ENCODE measurements at regions not wholly inside any gene's neighbourhood (a gene's known extent, or its start where the extent isn't known, plus 50 kb on each side); places are given as distances from the start of the nearest gene placed in this dataset.

- intact Hi-C loops (cut with micrococcal nuclease): no loop called here
- H3K27ac Mint-ChIP-seq: no peak overlapping the region
- no peaks in the 10 kb centered on the region for H3K4me1 Mint-ChIP-seq
- no peaks in the 10 kb centered on the region for H3K4me1 ChIP-seq (ENCODE audit: control insufficient read depth in 2 of 2, insufficient read depth in 2 of 2, low read length in 2 of 2)
- H3K4me3 ChIP-seq (ENCODE audit: low read length): no peak overlapping the region
- CTCF ChIA-PET: no interaction called here
- ATAC-seq: no peak
- no peak for DNase-seq
- no peaks in the 10 kb centered on the region for H3K27me3 ChIP-seq (ENCODE audit: control insufficient read depth in 2 of 2, insufficient read depth in 2 of 2, low read length in 2 of 2)
- H3K27me3 Mint-ChIP-seq: peaks cover 0 to 5% (median 0%) of the 10 kb centered on the region in 5 donors
- H3K9me3 ChIP-seq (ENCODE audit: control insufficient read depth in 2 of 3, low read length in 3 of 3): no peaks in the 10 kb centered on the region
- H3K27ac ChIP-seq (ENCODE audit: low read depth, low read length): no peak overlapping the region
- POLR2A ChIA-PET: no interaction called here
- H3K36me3 Mint-ChIP-seq: no peaks in the 10 kb centered on the region
- no peak overlapping the region for H3K4me3 Mint-ChIP-seq
- peaks cover 0 to 13% (median 0%) of the 10 kb centered on the region in 11 donors for H3K9me3 Mint-ChIP-seq
- no peaks in the 10 kb centered on the region for H3K36me3 ChIP-seq (ENCODE audit: control insufficient read depth in 2 of 3, insufficient read depth in 3 of 3, low read length in 3 of 3)
Measured at GRCh38 chr3:157819270-157820156, 286.7 kb downstream of the SHOX2 start.

- peaks cover 0 to 12% (median 0%) of the 10 kb centered on the region in 11 donors for H3K9me3 Mint-ChIP-seq
- no peak for ATAC-seq
- no peak overlapping the region for H3K27ac ChIP-seq (ENCODE audit: low read depth, low read length)
- POLR2A ChIA-PET: no interaction called here
- H3K9me3 ChIP-seq (ENCODE audit: control insufficient read depth in 2 of 3, low read length in 3 of 3): no peaks in the 10 kb centered on the region
- H3K36me3 ChIP-seq (ENCODE audit: control insufficient read depth in 2 of 3, insufficient read depth in 3 of 3, low read length in 3 of 3): no peaks in the 10 kb centered on the region
- no peaks in the 10 kb centered on the region for H3K4me1 Mint-ChIP-seq
- no peaks in the 10 kb centered on the region for H3K4me1 ChIP-seq (ENCODE audit: control insufficient read depth in 2 of 2, insufficient read depth in 2 of 2, low read length in 2 of 2)
- CTCF ChIA-PET: no interaction called here
- H3K27ac Mint-ChIP-seq: no peak overlapping the region
- no peaks in the 10 kb centered on the region for H3K36me3 Mint-ChIP-seq
- peaks cover 0 to 4% (median 0%) of the 10 kb centered on the region in 5 donors for H3K27me3 Mint-ChIP-seq
- H3K4me3 ChIP-seq (ENCODE audit: low read length): no peak overlapping the region
- DNase-seq: no peak
- no peaks in the 10 kb centered on the region for H3K27me3 ChIP-seq (ENCODE audit: control insufficient read depth in 2 of 2, insufficient read depth in 2 of 2, low read length in 2 of 2)
- intact Hi-C loops (cut with micrococcal nuclease): no loop called here
- no peak overlapping the region for H3K4me3 Mint-ChIP-seq
Measured at GRCh38 chr3:157816896-157817295, 289.3 kb downstream of the SHOX2 start.

DNA sequence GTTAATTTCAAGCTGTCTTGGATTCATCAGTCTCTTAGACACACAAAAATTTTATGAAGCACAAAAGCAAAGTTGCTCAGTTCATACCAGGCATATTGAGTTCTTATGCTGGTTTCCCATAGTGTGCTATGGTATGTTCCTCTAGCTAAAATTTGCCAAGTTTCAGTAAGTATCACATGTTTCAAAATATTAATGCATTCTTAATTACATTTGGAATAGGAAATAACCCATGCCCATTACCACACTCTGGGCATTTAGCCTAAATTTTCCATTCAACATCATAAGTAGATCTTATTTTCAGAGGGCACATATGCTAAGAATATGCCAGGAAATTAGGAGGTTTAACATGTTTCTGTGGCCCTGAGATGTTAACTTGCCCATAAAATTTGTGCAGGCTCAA lies 289.9 kb downstream of the SHOX2 start:
- DNase-seq (no peak), ATAC-seq (no peak)
- H3K9me3 ChIP-seq (ENCODE audit: control insufficient read depth in 2 of 3, low read length in 3 of 3): no peaks in the 10 kb centered on the region
- no peaks in the 10 kb centered on the region for H3K36me3 ChIP-seq (ENCODE audit: control insufficient read depth in 2 of 3, insufficient read depth in 3 of 3, low read length in 3 of 3)
- no peaks in the 10 kb centered on the region for H3K27me3 ChIP-seq (ENCODE audit: control insufficient read depth in 2 of 2, insufficient read depth in 2 of 2, low read length in 2 of 2)
- Mint-ChIP-seq H3K4me3 (no peak overlapping the region), H3K4me1 (no peaks in the 10 kb centered on the region), H3K27ac (no peak overlapping the region), H3K27me3 (peaks cover 0 to 4% (median 0%) of the 10 kb centered on the region in 5 donors), H3K36me3 (no peaks in the 10 kb centered on the region), H3K9me3 (peaks cover 0 to 6% (median 0%) of the 10 kb centered on the region in 11 donors)
- CTCF ChIA-PET: no interaction called here
- no peak overlapping the region for H3K27ac ChIP-seq (ENCODE audit: low read depth, low read length)
- intact Hi-C loops (cut with micrococcal nuclease): no loop called here
- POLR2A ChIA-PET: no interaction called here
- no peaks in the 10 kb centered on the region for H3K4me1 ChIP-seq (ENCODE audit: control insufficient read depth in 2 of 2, insufficient read depth in 2 of 2, low read length in 2 of 2)
- H3K4me3 ChIP-seq (ENCODE audit: low read length): no peak overlapping the region

DNA sequence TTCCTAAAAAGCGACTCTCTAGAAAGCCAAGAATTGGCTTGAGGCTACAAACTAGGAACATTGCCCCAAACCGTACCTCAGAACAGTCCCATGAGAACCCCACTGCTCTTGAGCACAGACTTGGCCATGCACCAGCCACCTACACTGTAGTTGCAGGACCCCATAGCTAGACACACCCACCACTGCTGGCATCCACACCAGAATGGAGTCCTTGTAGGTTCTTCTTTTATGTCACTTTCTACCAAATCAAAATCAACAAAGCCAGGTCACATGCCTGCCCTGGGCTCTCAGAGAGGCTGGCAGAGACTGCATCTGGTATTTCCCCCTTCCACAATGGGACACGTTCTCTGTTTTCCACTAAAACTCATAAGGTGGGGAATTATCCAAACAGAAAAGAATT lies 290.5 kb downstream of the SHOX2 start:
- peaks cover 0 to 4% (median 0%) of the 10 kb centered on the region in 5 donors for H3K27me3 Mint-ChIP-seq

DNA sequence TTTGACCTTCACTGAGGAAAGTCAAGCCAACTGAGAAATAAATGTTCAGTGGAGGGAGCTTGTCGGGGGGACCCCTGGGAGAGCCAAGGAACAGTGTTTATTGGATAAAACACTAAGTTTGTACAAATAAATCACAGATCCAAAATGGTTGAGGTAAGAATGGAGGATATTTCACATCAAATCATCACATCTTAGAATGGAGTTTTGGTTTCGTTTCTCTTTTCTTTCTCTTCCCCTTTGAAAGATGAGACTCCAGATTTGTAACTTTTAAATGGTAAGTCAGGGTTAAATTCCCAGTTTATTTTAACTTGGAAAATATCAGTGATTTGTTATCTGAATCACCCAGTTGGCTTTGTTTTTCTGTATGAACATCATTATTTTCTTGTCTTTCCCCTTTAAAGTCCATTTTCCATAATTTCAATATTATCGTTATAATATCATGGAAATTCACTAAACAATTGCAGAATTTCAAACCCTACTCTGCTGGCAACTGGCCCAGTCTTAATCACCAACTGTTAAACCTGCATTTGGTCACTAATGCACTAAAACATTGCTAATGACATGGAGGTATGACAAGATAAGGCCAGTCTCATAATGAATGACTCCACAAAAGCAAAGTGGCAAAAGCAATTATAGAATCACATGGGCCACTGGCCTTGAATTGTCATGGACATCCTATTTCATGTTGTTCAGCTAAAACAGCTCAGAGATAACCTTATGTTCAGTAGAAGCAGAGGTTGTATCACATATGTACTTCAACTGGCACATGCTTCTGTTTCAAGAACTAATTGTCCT lies 295.1 kb downstream of the SHOX2 start:
- CTCF ChIA-PET: no interaction called here
- Mint-ChIP-seq H3K36me3 (no peaks in the 10 kb centered on the region), H3K4me3 (no peak overlapping the region), H3K27me3 (no peaks in the 10 kb centered on the region), H3K27ac (no peak overlapping the region), H3K9me3 (peaks cover 0 to 5% (median 0%) of the 10 kb centered on the region in 11 donors), H3K4me1 (no peaks in the 10 kb centered on the region)
- intact Hi-C loops (cut with micrococcal nuclease): no loop called here
- POLR2A ChIA-PET: no interaction called here
- ATAC-seq (no peak), DNase-seq (no peak)
- H3K4me1 ChIP-seq (ENCODE audit: control insufficient read depth in 2 of 2, insufficient read depth in 2 of 2, low read length in 2 of 2): no peaks in the 10 kb centered on the region
- no peak overlapping the region for H3K4me3 ChIP-seq (ENCODE audit: low read length)
- no peaks in the 10 kb centered on the region for H3K9me3 ChIP-seq (ENCODE audit: control insufficient read depth in 2 of 3, low read length in 3 of 3)
- no peaks in the 10 kb centered on the region for H3K27me3 ChIP-seq (ENCODE audit: control insufficient read depth in 2 of 2, insufficient read depth in 2 of 2, low read length in 2 of 2)
- H3K36me3 ChIP-seq (ENCODE audit: control insufficient read depth in 2 of 3, insufficient read depth in 3 of 3, low read length in 3 of 3): no peaks in the 10 kb centered on the region
- no peak overlapping the region for H3K27ac ChIP-seq (ENCODE audit: low read depth, low read length)

More for the DNA sequence above, 290.5 kb downstream of the SHOX2 start:
- intact Hi-C loops (cut with micrococcal nuclease): no loop called here
- no peaks in the 10 kb centered on the region for H3K4me1 Mint-ChIP-seq
- DNase-seq (no peak), ATAC-seq (no peak)
- no peaks in the 10 kb centered on the region for H3K4me1 ChIP-seq (ENCODE audit: control insufficient read depth in 2 of 2, insufficient read depth in 2 of 2, low read length in 2 of 2)
- no peaks in the 10 kb centered on the region for H3K36me3 ChIP-seq (ENCODE audit: control insufficient read depth in 2 of 3, insufficient read depth in 3 of 3, low read length in 3 of 3)
- H3K36me3 Mint-ChIP-seq: no peaks in the 10 kb centered on the region
- ChIA-PET CTCF (no interaction called here), POLR2A (no interaction called here)
- no peaks in the 10 kb centered on the region for H3K9me3 ChIP-seq (ENCODE audit: control insufficient read depth in 2 of 3, low read length in 3 of 3)
- no peak overlapping the region for H3K4me3 Mint-ChIP-seq
- H3K27ac Mint-ChIP-seq: no peak overlapping the region
- no peaks in the 10 kb centered on the region for H3K27me3 ChIP-seq (ENCODE audit: control insufficient read depth in 2 of 2, insufficient read depth in 2 of 2, low read length in 2 of 2)
- H3K9me3 Mint-ChIP-seq: peaks cover 0 to 3% (median 0%) of the 10 kb centered on the region in 11 donors
- H3K4me3 ChIP-seq (ENCODE audit: low read length): no peak overlapping the region
- no peak overlapping the region for H3K27ac ChIP-seq (ENCODE audit: low read depth, low read length)

DNA sequence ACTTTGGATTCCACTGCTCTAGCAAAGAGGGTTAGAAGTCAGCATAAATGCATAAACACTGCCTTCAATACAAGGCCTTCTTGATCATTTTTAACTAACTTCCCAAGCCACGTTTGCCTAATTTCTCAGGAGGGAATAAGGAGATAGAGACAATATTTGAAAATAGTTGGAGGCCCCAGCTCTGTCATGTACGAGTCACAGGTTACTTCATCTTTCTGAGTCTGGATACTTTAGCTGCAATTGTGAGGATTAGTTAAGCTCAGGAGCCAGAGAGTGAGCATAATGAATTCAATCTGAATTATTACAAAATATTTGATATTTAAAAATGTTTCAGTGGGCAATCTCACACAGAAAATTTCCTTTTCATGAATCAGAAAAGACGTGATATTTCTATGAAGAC lies 298.9 kb downstream of the SHOX2 start:
- POLR2A ChIA-PET: no interaction called here

More for the DNA sequence above, 298.9 kb downstream of the SHOX2 start:
- Histone ChIP-seq H3K4me3 (ENCODE audit: low read length) (no peak overlapping the region), H3K27me3 (ENCODE audit: control insufficient read depth in 2 of 2, insufficient read depth in 2 of 2, low read length in 2 of 2) (no peaks in the 10 kb centered on the region), H3K9me3 (ENCODE audit: control insufficient read depth in 2 of 3, low read length in 3 of 3) (no peaks in the 10 kb centered on the region), H3K4me1 (ENCODE audit: control insufficient read depth in 2 of 2, insufficient read depth in 2 of 2, low read length in 2 of 2) (no peaks in the 10 kb centered on the region), H3K36me3 (ENCODE audit: control insufficient read depth in 2 of 3, insufficient read depth in 3 of 3, low read length in 3 of 3) (no peaks in the 10 kb centered on the region), H3K27ac (ENCODE audit: low read depth, low read length) (no peak overlapping the region)
- Mint-ChIP-seq H3K4me1 (no peaks in the 10 kb centered on the region), H3K27ac (no peak overlapping the region), H3K27me3 (peaks cover 0 to 4% (median 0%) of the 10 kb centered on the region in 5 donors), H3K9me3 (peaks cover 0 to 28% (median 8%) of the 10 kb centered on the region in 11 donors), H3K36me3 (no peaks in the 10 kb centered on the region), H3K4me3 (no peak overlapping the region)
- intact Hi-C loops (cut with micrococcal nuclease): no loop called here
- DNase-seq (no peak), ATAC-seq (no peak)
- CTCF ChIA-PET: no interaction called here

Measured in naive thymus-derived CD4-positive, alpha-beta T cell (primary cell).